ENCODE measurements at regions not wholly inside any gene's neighbourhood (a gene's known extent, or its start where the extent isn't known, plus 50 kb on each side); places are given as distances from the start of the nearest gene placed in this dataset.

GRCh38 chr14:101463566-101464171, 97.6 kb upstream of the DIO3 start:
- Mint-ChIP-seq H3K27me3 (peaks cover 43% of the 10 kb centered on the region), H3K27ac (no peak overlapping the region), H3K9me3 (no peaks in the 10 kb centered on the region), H3K4me1 (ENCODE audit: low read depth) (no peaks in the 10 kb centered on the region), H3K4me3 (no peak overlapping the region), H3K36me3 (ENCODE audit: low read depth) (no peaks in the 10 kb centered on the region)
- Histone ChIP-seq H3K27ac (ENCODE audit: low read depth in 1 of 2, low read length in 2 of 2) (no peak overlapping the region), H3K4me1 (ENCODE audit: insufficient read depth, low read length) (peaks cover 7% of the 10 kb centered on the region), H3K36me3 (ENCODE audit: insufficient read depth, low read length) (no peaks in the 10 kb centered on the region), H3K9me3 (ENCODE audit: control insufficient read depth in 1 of 2, insufficient read depth in 1 of 2, low read length in 2 of 2) (peaks cover 0 to 1% of the 10 kb centered on the region in 2 experiments), H3K4me3 (ENCODE audit: low read length) (no peak overlapping the region), H3K27me3 (ENCODE audit: control insufficient read depth in 1 of 2, insufficient read depth in 2 of 2, low read length in 2 of 2) (peaks cover 20 to 38% of the 10 kb centered on the region in 2 experiments)
- no peak for TF ChIP-seq CTCF (IDR thresholded peaks at IDR 0.05)
- intact Hi-C loops (cut with DNase I, micrococcal nuclease), result no loop called here
- CTCF ChIA-PET, result no interaction called here
- POLR2A ChIA-PET, result no interaction called here
- DNase-seq, result peak in 1 of 14 experiments; percentile 15
- ATAC-seq (ENCODE audit: poor library complexity), result no peak

DNA sequence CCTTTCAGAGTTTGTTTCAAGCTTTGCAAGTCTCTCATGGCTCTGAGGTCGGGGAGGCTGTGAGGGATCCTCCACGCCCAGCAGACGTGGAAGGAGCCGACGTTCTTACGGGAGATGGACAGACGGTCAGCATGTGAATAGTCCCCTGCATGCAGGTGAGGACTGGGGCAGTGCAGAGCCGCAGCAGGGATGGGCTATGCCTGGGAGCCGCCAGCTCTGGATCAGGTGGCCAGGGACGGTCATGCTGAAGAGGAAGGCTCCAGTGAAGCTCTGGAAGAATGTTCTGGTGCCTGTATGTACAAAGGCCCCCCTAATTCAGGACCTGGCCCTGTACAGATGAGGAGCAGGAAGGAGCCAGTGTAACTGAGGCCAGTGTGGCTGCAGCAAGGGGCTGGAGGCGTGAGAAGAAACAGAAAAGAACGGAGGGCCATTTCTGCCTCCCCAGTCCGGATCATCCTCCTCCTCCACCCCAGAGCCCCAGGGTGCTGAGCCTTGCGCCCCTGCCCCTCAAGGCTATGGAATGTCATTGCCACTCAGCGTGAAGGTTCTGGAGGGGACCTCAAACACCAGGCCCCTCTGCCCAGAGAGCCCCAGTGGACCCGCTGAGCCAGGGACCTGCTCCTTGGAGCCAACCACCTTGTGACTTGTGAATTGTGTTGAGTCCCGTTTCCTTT, 96.8 kb upstream of the DIO3 start:
- Histone ChIP-seq H3K36me3 (ENCODE audit: insufficient read depth, low read length) (no peaks in the 10 kb centered on the region), H3K4me1 (ENCODE audit: insufficient read depth, low read length) (peaks cover under 1% of the 10 kb centered on the region), H3K9me3 (ENCODE audit: control insufficient read depth in 1 of 2, insufficient read depth in 1 of 2, low read length in 2 of 2) (peaks cover 0 to 4% of the 10 kb centered on the region in 2 experiments), H3K27me3 (ENCODE audit: control insufficient read depth in 1 of 2, insufficient read depth in 2 of 2, low read length in 2 of 2) (peaks cover 18 to 30% of the 10 kb centered on the region in 2 experiments), H3K27ac (ENCODE audit: low read depth in 1 of 2, low read length in 2 of 2) (no peak overlapping the region), H3K4me3 (ENCODE audit: low read length) (no peak overlapping the region)
- no peaks in the 10 kb centered on the region for H3K9me3 Mint-ChIP-seq
- peaks cover 43% of the 10 kb centered on the region for H3K27me3 Mint-ChIP-seq
- no peak overlapping the region for H3K27ac Mint-ChIP-seq
- no peaks in the 10 kb centered on the region for H3K36me3 Mint-ChIP-seq (ENCODE audit: low read depth)
- no peaks in the 10 kb centered on the region for H3K4me1 Mint-ChIP-seq (ENCODE audit: low read depth)
- no peak overlapping the region for H3K4me3 Mint-ChIP-seq
- POLR2A ChIA-PET, result no interaction called here
- CTCF ChIA-PET, result no interaction called here
- intact Hi-C loops (cut with DNase I, micrococcal nuclease), result no loop called here
- no peak for TF ChIP-seq CTCF (IDR thresholded peaks at IDR 0.05)
- DNase-seq, result peak in 2 of 14 experiments; percentile 3 to 16
- no peak for ATAC-seq (ENCODE audit: poor library complexity)

DNA sequence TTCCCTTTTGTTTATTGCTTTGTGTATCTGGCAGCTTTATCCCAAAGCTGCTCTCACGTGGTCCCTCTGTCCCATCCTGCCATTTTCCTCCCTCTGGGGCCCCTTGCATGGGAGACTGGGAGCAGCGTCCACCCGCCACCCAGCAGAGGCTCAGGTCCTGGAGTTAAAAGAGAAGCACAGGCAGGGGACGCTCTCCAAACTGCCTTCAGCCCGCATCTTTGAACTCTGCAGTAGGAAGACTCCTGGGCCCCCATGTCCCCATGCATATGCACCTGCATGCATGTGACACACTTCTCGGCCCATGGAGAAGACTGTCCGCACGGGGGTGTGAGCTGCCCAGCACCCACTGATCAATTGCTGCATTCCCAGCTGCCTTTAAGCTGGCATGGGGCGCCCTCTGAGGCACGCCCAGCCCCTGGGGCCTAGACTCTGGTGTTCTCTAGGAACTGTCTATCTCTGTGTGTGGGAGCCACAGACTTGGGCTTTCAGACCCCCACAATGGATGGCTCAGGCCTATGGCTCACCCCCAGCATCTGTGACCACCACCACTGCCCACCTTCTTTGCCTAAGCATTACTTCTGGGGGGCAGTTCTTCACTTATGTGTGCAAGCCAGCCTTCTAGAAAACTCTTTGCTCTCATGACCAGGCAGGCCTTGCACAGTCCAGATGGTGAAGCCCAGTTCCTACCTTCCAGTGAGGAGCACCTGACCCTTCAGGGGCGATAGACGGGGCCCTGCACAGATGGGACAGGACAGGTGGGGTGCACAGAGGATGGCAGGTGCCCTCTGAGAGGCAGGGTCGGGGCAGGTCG, 96.1 kb upstream of the DIO3 start:
- peaks cover 0 to 4% of the 10 kb centered on the region in 2 experiments for H3K9me3 ChIP-seq (ENCODE audit: control insufficient read depth in 1 of 2, insufficient read depth in 1 of 2, low read length in 2 of 2)
- no peaks in the 10 kb centered on the region for H3K4me1 ChIP-seq (ENCODE audit: insufficient read depth, low read length)
- ChIA-PET POLR2A (no interaction called here), CTCF (no interaction called here)
- H3K27ac Mint-ChIP-seq, result no peak overlapping the region
- H3K27me3 ChIP-seq (ENCODE audit: control insufficient read depth in 1 of 2, insufficient read depth in 2 of 2, low read length in 2 of 2), result peaks cover 14 to 23% of the 10 kb centered on the region in 2 experiments
- no peak overlapping the region for H3K27ac ChIP-seq (ENCODE audit: low read depth in 1 of 2, low read length in 2 of 2)
- no peak for ATAC-seq (ENCODE audit: poor library complexity)
- H3K4me3 Mint-ChIP-seq, result no peak overlapping the region
- no peaks in the 10 kb centered on the region for H3K4me1 Mint-ChIP-seq (ENCODE audit: low read depth)
- H3K27me3 Mint-ChIP-seq, result peaks cover 40% of the 10 kb centered on the region
- no peak overlapping the region for H3K4me3 ChIP-seq (ENCODE audit: low read length)
- peak in 2 of 14 experiments; percentile 1 to 20 for DNase-seq
- H3K9me3 Mint-ChIP-seq, result no peaks in the 10 kb centered on the region
- no peaks in the 10 kb centered on the region for H3K36me3 Mint-ChIP-seq (ENCODE audit: low read depth)
- no peaks in the 10 kb centered on the region for H3K36me3 ChIP-seq (ENCODE audit: insufficient read depth, low read length)
- intact Hi-C loops (cut with DNase I, micrococcal nuclease), result no loop called here
- no peak for TF ChIP-seq CTCF (IDR thresholded peaks at IDR 0.05)

Measured in CD4-positive, alpha-beta T cell (primary cell).